Right renal pelvis (tissue), 4 donors: ENCODE measurements at regions not wholly inside any gene's neighbourhood (a gene's known extent, or its start where the extent isn't known, plus 50 kb on each side); places are given as distances from the start of the nearest gene placed in this dataset.
"Not testable (repeated sequence)": the region's sequence is repeated elsewhere in the genome, so short reads cannot be mapped to it uniquely, and the experiment has no call there.

ENCODE experiments used
- DNase-seq, 4 donors: peaks; one replicate each; pipeline ENCODE4 v3.0.0-alpha.2; 2013; ENCODE audit warnings: low read depth in 4 of 4, low spot score in 3 of 4, missing footprints in 1 of 4

GRCh38 chrX:1700757-1701156 lies 85.9 kb downstream of the ASMT start:
- DNase-seq, result no peak

- not testable (repeated sequence) for DNase-seq
These were observed 86.6 kb downstream of the ASMT start for GRCh38 chrX:1701396-1701901.

- DNase-seq, result not testable (repeated sequence)
These were observed 87.3 kb downstream of the ASMT start for GRCh38 chrX:1702142-1702541.

GRCh38 chrX:1702557-1702956 lies 87.7 kb downstream of the ASMT start:
- DNase-seq, result not testable (repeated sequence)

GRCh38 chrX:1709277-1709676 lies 94.4 kb downstream of the ASMT start:
- not testable (repeated sequence) for DNase-seq

GRCh38 chrX:1713296-1713695 lies 98.4 kb downstream of the ASMT start:
- no peak for DNase-seq

GRCh38 chrX:1717373-1717772 lies 102.5 kb downstream of the ASMT start:
- DNase-seq, result peak; percentile 7 to 42 (median 34)

GRCh38 chrX:1719270-1719669 lies 104.4 kb downstream of the ASMT start:
- no peak for DNase-seq

- no peak for DNase-seq
These were observed 106.0 kb downstream of the ASMT start for GRCh38 chrX:1720836-1721235.

- DNase-seq, result no peak
These were observed 110.6 kb downstream of the ASMT start for GRCh38 chrX:1725472-1725871.

GRCh38 chrX:1727531-1728027 lies 112.7 kb downstream of the ASMT start:
- DNase-seq, result no peak

- DNase-seq, result no peak
These were observed 119.9 kb downstream of the ASMT start for GRCh38 chrX:1734806-1735205.

GRCh38 chrX:1741816-1742394 lies 127.0 kb downstream of the ASMT start:
- DNase-seq, result no peak

GRCh38 chrX:1743105-1743504 lies 128.2 kb downstream of the ASMT start:
- no peak for DNase-seq

- no peak for DNase-seq
These were observed 128.8 kb downstream of the ASMT start for GRCh38 chrX:1743663-1744062.

- DNase-seq, result no peak
These were observed 133.5 kb downstream of the ASMT start for GRCh38 chrX:1748408-1748807.

GRCh38 chrX:1749499-1749898 lies 134.6 kb downstream of the ASMT start:
- DNase-seq, result no peak

GRCh38 chrX:1750267-1750666 lies 135.4 kb downstream of the ASMT start:
- no peak for DNase-seq

GRCh38 chrX:1751781-1752180 lies 136.9 kb downstream of the ASMT start:
- DNase-seq, result no peak

GRCh38 chrX:1752799-1753198 lies 137.9 kb downstream of the ASMT start:
- not testable (repeated sequence) for DNase-seq

GRCh38 chrX:1754077-1754476 lies 139.2 kb downstream of the ASMT start:
- no peak for DNase-seq

GRCh38 chrX:1763294-1763693 lies 148.4 kb downstream of the ASMT start:
- no peak for DNase-seq

GRCh38 chrX:1764883-1765364 lies 150.1 kb downstream of the ASMT start:
- not testable (repeated sequence) for DNase-seq
